GM18861 (cell line): ENCODE measurements at regions not wholly inside any gene's neighbourhood (a gene's known extent, or its start where the extent isn't known, plus 50 kb on each side); places are given as distances from the start of the nearest gene placed in this dataset.
"Not testable (repeated sequence)": the region's sequence is repeated elsewhere in the genome, so short reads cannot be mapped to it uniquely, and the experiment has no call there.

ENCODE experiments used
- ATAC-seq: cut with Tn5 transposase; IDR thresholded peaks from one replicate; pipeline ENCODE4 v1.9.1; 2021; ENCODE audit not compliant: unreplicated experiment

- no peak for ATAC-seq
Observed at GRCh38 chr5:136749016-136749415, 383.7 kb upstream of the TRPC7 start.

GRCh38 chr5:136743052-136743451, 377.7 kb upstream of the TRPC7 start:
- ATAC-seq: no peak

- no peak for ATAC-seq
Observed at GRCh38 chr5:136740228-136740627, 374.9 kb upstream of the TRPC7 start.

DNA sequence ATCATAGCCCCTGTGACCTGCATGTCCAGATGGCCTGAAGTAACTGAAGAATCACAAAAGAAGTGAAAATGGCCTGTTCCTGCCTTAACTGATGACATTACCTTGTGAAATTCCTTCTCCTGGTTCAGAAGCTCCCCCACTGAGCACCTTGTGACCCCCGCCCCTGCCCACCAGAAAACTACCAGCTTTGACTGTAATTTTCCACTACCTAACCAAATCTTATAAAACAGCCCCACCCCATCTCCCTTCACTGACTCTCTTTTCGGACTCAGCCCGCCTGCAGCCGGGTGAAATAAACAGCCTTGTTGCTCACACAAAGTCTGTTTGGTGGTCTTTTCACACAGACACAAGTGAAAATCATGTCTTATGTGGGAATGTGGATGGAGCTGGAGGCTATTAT, 373.9 kb upstream of the TRPC7 start:
- not testable (repeated sequence) for ATAC-seq

DNA sequence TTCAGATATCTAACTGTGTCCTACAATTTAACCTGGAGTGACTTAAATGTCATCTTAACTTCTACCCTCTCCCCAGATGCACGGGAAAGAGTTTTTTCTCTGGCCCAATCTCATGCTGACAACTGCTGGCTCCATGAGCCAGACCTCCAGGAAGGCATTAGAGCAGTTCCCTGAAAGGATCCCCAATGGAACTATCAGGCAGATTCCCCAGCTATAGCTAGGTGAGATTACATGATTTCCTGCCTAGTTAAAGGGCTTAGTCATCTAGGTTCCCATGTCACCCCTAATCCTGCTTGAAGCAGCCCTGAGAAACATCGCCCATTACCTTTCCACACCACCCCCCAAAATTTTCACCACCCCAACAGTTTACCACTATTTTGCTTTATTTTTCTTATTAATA, 373.5 kb upstream of the TRPC7 start:
- no peak for ATAC-seq

DNA sequence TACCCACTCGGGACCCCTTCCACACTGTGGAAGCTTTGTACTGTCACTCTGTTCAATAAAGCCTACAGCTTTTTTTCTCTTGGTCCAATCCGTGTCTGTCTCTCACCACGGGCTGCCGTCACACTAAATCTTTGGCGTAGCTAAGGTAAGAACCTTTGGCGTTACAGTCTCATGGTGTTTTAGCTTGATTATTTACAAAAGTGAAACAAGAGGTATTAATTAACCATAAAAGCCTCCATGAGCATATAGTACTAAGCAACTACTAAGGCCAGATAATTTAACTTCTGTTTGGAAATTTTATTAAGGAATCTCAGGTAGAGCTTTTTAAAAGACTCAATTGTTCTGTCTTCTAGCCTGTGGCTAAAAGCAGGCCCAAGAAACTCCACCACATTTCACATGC, 370.7 kb upstream of the TRPC7 start:
- no peak for ATAC-seq

GRCh38 chr5:136735611-136736010, 370.3 kb upstream of the TRPC7 start:
- not testable (repeated sequence) for ATAC-seq

- no peak for ATAC-seq
Observed at GRCh38 chr5:136734628-136735027, 369.3 kb upstream of the TRPC7 start.

GRCh38 chr5:136732751-136733150, 367.4 kb upstream of the TRPC7 start:
- no peak for ATAC-seq

DNA sequence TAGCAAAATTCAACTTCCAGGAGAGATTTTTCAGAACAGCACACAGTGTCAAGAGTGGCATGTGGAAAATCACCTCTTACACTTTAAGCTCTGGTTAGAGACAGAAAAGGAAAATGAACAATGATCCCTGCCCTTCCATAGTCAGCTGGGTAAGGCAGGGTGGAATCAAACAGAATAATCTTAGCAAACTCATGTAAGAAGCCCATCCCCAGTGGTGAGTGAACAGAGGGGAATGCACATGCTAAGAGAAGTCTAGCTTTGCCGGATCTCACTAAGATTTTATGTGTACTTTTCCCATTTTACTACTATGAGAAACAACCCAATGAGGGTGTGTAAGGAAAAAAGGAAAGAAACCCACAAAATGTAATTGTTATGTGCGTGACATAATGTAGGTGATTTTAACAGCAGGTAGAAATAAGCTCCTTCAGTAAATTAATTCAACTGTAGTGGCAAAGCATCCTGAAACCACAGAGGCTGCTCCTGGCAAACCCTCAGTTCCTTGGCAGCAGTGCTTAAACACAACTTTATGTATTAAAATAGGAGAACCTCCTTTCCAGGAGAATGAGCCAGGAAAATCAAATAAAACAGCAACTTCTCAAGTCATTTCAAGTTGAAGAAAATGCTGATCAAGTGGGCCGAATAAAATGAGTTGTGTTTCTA, 366.0 kb upstream of the TRPC7 start:
- ATAC-seq: no peak

GRCh38 chr5:136730426-136730825, 365.1 kb upstream of the TRPC7 start:
- no peak for ATAC-seq

DNA sequence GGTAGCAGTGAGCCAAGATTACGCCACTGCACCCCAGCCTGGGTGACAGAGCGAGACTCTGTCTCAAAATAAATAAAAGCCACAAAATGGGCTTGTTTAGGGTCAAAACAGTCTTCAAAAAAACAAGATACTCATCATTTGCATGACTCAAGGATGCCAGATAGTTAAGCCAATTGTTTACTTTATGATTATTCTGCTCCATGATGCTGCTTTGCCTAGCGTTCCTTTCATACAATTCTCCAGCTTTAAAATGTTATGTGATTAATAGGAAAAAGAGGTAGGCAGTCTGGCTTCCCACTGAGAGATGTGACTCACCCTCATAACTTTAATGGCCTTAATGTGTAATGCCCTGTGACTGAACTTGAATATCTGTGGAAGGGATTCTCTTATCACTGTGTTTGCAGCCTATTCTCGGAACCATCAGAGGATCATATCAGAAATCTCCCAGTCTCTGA, 364.6 kb upstream of the TRPC7 start:
- ATAC-seq: no peak

DNA sequence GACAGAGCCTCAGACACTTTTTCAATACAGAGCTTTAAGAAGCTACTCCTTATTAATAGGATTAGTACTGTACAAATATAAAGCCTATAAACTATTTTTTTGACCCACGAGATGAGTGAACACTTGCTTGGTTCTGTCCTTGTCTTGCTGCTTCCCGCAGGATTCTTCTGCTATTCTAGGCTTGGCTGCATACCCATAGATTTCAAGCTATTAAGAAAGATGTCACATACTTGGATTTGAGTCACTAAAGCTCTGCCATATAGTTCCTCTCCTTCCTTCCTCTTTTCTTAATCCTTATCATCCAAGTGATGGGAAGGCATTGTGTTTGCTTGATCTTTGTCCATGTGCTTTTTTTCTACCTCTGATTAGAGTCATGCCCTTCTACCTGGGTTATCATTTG, 361.2 kb upstream of the TRPC7 start:
- no peak for ATAC-seq

GRCh38 chr5:136724161-136724560, 358.8 kb upstream of the TRPC7 start:
- ATAC-seq: no peak

DNA sequence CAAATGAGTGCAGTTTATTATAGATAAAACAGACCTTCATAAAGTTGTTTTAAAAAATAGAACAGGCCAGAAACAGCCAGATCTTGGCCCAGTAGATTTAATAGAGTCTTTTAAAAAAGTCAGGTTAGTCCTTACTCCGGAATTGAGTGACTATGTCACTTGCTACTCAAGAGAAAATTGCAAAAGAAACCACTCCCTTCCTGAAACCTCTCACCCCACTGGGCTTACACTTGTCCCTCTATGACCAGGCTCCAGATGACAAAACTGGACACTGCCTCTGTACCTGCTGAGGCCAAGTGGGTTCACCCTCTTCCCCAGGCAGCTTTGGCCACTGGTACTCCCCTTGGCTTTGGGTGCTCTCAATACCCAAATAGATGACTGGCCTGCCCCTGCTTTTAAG, 357.2 kb upstream of the TRPC7 start:
- no peak for ATAC-seq

- no peak for ATAC-seq
Observed at GRCh38 chr5:136722086-136722485, 356.7 kb upstream of the TRPC7 start.

GRCh38 chr5:136720674-136721073, 355.3 kb upstream of the TRPC7 start:
- ATAC-seq: no peak

GRCh38 chr5:136717917-136718316, 352.6 kb upstream of the TRPC7 start:
- ATAC-seq: no peak

DNA sequence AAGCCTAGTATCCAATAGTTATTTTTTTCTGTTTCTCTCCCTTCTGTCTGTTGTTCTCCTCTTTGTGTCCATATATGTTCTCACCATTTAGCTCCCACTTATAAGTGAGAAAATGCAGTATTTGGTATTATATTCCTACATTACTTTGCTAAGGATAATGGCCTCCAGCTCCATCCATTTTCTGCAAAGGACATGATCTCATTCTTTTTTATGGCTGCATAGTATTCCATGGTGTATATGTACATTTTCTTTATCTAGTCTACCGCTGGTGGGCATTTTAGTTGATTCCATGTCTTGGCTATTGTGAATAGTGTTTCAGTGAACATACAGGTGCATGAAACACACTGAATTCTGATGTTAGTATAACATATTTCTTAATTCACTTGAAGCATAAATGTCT, 348.9 kb upstream of the TRPC7 start:
- no peak for ATAC-seq

DNA sequence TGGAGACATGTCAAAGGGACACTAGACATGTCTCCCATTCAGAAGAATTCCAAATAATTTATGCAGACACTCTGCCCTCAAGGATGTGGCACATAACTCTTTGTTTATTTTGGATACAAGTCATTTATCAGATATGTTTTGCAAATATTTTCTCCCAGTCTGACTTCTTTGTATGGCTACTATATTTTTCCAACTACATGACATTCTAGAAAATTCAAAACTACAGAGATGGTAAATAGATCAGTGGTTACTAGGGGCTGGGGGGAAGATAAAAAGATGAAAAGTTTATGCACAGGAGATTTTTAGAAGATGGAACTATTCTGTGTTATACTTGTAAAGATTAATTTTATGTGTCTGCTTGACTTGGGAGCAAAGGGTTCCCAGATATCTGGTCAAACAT, 347.3 kb upstream of the TRPC7 start:
- ATAC-seq: no peak

GRCh38 chr5:136710834-136711233, 345.5 kb upstream of the TRPC7 start:
- no peak for ATAC-seq

- ATAC-seq: no peak
Observed at GRCh38 chr5:136703706-136704105, 338.4 kb upstream of the TRPC7 start.

GRCh38 chr5:136703036-136703435, 337.7 kb upstream of the TRPC7 start:
- no peak for ATAC-seq
